NCI-H2171 (cell line): ENCODE measurements at regions not wholly inside any gene's neighbourhood (a gene's known extent, or its start where the extent isn't known, plus 50 kb on each side); places are given as distances from the start of the nearest gene placed in this dataset.

Experiments
- DNase-seq: peaks from one replicate; lab custom pipeline; 2025; lab: John Stamatoyannopoulos, UW

- no peak for DNase-seq
These were observed 407.8 kb upstream of the SGCD start for GRCh38 chr5:155919126-155919525.

DNA sequence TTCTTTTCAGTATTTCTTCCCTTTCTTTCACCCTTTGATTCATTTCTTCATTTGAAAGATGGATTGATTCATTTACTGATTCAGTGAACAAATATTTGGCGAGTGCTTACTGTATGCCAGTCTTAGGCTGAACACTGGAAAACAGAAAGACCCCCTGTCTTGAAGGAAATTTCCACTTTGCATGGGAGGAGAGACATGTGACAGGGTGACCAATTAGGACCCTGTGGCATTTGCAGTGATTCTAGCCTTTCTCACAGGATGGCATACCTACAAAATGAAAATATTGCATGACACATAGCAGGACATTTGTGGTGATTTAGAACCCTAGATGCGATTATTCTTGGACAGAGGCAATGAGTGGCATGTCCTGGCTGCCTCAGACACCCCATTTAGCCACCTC lies 407.2 kb upstream of the SGCD start:
- DNase-seq: no peak

- DNase-seq: no peak
These were observed 405.3 kb upstream of the SGCD start for GRCh38 chr5:155921621-155922020.

DNA sequence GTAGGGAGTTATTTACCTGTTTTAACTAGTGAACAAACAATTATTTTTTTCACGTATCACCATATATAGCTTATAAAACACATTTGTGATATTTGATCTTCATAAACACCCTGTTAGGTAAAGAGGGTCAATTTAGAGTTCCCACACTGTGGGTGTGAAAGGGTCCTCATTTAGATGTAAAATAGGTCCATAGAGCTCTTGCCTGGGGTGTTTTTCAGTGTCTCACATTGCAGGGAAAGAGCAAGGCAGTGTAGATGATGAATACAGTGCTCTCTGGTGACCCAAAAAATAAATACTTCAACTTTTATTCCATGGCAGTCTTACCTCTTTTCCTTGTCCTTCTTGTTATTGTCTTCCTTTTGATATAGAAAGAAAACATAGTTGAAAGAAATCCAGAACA lies 403.2 kb upstream of the SGCD start:
- no peak for DNase-seq

DNA sequence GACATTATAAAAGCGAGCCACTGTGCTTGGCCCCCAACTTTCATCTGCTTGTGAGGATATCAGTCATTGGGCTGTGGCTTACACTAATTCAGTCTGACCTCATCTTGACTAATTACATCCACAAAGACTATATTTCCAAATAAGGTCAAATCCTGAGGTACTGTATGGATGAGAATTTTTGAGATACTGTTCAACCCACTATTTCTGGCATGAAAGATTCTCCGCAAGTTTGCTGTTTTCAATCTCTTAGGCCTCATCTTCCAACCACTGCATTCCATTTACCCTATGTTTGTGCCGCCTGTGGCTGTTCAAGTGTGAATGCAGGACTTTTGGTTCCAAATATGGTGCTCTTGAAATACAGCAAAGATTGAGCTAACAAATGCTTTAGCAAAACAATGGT lies 400.9 kb upstream of the SGCD start:
- DNase-seq: no peak

DNA sequence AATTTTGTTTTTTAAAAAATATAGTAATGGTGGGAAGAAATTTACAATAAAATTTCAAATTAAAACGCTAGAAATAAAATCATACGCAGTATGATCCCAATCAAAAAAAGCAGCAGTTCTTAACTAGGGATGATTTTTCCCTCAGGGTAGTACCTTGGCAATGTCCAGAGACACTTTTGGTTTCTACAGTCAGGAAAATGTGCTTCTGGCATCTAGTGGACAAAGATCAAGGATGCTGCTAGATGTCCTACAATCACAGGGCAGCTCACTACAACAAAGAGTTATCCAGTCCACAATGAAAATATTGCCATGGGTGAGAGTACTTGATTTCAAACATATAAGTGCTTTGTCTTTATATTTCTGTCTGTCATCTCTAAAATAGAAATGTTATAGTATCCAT lies 400.2 kb upstream of the SGCD start:
- DNase-seq: no peak

- no peak for DNase-seq
These were observed 397.9 kb upstream of the SGCD start for GRCh38 chr5:155929112-155929511.

DNA sequence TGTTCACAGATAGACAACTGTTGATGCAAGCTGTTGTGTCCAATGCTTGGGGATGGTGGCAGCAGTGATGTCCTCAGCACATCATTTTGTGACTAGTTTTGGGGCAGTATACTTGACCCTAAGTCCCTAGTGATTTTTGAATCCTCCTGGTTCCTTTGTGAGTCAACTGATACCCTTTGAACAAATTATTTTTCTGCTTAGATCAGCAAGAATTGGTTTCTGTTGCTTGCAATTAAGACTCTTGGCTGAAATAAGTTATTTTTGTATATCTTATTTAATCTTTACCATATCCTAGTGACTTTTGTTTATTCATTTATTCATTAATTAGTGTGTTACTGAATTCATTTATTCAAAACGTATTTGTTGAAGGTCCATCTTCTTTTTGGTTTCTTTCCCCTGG lies 392.0 kb upstream of the SGCD start:
- no peak for DNase-seq

DNA sequence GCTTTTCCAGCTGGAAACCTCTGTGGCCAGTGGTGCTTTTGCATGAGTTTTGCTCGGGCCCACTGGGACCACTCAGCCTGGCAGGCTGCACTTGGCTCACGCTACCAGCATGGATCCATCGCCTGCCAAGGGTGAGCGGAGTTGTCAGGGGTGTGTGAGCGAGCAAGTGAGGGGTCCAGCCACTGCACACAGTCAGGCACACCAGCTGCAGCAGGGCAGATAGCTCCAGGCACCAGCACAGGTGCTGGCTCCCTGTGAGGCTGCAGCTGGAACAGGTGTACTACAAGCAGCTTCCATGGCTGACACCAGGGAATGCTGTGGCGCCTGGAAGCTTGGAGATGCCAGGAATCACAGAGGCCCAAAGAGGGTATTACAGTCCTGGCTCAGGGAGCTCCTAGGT lies 391.2 kb upstream of the SGCD start:
- no peak for DNase-seq

DNA sequence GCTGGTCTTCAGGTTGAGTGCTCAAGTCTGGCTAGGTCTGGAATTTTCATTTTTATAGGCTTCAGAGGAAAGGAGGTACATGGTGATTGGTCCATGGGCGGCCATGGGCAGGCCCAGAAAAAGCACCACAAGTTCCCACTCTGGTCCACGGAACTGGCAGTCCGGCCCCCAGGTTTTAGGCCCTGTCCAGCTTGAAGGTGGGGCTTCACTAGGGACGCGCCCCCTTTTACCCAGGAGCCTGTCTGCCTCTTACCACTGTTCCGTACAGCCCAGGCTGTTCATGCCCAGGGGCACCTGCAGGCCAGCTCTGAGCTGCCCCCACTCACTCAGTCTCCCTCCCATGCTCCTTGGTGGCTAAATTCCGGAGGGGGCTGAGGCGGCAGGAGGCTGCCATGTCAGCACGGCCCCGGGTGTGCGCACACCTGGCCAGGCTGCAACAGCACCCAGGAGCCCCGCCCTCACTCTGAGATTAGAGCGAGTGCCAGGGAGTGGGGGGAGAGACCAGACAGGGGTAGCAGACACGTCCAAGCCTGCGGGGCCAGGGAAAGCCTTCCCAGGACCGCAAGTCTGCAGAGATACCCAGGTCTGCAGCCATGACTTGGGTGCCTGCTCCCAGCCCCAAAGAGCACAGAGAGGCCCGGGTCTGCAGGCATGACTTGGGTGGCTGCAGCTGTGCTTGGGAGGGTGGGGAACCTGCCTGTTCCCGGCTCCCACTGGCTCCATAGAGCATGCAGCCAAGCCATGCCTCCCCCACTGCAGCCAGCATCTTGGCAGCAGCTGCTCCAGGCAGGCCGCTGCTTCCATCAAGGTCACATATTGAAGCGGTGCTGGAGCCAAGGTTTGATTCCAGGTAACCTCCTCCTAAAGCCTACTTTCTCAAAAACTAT lies 390.2 kb upstream of the SGCD start:
- DNase-seq: no peak

GRCh38 chr5:155938051-155938450 lies 388.9 kb upstream of the SGCD start:
- no peak for DNase-seq

GRCh38 chr5:155941340-155941739 lies 385.6 kb upstream of the SGCD start:
- DNase-seq: no peak

- DNase-seq: no peak
These were observed 383.2 kb upstream of the SGCD start for GRCh38 chr5:155943516-155944407.

DNA sequence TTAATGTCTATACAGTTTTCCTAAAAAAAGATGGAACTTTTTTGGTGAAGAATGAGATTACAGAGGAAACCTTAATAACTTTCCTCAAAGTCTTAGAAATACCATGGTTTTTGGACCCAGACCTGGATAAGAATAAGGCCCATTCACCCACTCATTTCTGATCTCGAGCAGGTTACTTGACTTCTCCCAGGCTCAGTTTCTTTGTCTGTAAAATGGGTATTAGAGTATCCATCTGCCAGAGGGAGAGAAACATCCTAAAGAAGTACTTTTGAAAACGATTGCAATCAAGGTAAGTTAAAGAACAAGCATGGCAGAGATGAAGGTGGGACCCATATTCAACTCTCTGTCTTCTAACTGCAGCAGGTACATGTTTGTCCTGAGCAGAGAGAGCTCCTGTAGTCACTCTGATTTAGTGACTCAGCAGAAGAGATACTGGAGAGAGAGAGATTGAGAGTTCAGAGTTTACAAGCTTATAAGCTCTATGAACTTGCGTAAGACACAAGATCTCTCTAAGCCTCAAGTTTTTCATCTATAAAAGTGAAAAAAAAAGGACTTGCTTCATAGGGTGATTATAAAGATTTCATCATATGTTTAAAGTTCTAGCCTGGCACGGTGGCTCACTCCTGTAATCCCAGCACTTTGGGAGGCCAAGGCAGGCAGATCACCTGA lies 379.4 kb upstream of the SGCD start:
- no peak for DNase-seq

DNA sequence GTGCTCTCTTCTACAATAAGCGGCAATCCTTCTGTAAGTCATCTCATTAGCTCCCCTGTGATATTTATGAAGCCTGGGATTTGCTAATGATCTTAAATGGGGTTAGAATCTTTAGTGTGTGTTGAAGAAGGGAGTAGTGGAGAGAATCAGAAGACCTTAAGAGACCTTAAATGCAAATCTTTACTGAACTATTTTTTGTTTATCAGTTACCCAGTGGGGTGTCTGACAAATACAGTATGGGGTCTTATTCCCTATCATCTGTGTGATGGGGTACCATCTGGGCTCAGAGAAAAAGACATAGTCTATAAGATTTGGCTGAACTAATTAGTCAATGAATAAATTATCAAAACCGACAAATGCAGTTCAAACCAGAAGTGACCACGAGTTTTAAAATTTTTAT lies 378.4 kb upstream of the SGCD start:
- no peak for DNase-seq

DNA sequence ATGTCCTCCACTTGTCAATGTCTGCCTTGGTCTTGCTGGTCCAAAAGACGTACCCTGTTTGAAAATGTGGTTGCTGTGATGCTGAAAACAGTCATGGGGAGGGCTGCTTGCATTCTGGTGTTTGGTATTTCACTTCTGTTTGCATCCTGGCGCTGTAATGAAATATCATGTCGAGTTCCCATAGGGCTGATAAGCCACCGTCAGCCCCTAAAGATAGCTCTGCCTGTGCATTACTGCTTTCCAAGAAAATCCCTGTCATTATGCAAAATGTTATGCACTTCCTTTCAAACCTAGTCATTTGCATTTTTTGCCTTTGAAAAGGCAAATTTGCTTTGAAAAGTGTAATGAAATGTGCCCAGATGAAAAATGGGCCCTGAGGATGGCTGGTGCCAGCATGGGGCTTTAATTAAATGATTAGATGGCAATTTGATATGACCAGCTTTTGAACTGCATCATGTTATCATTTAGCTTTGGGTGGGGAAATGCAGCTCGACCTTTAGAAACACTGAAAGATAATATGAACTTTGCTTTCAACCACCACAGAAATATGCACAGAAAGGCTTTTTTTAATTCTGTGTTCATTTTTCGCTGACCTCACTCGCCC lies 374.4 kb upstream of the SGCD start:
- DNase-seq: no peak

- DNase-seq: no peak
These were observed 373.6 kb upstream of the SGCD start for GRCh38 chr5:155953335-155953734.

GRCh38 chr5:155954701-155955445 lies 372.1 kb upstream of the SGCD start:
- DNase-seq: no peak

DNA sequence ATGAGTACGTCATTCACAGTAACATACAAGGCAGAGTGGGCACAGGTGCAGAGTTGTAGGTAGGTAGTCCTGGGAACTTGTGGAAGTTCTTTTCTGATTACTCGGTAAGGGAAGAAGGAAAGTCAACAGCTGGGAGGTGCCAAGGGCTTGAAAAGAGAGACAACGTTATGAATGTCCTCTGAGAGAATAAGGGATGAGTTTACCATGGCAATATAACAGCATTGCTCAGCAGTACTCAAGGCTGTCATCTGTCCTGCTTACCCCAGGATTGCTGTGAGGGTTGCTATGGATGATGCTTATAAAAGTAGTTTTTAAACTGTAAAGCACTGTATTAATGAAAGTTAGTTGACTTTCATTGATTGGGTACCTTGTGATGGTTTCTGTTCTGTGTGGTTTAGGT lies 369.1 kb upstream of the SGCD start:
- DNase-seq: no peak

DNA sequence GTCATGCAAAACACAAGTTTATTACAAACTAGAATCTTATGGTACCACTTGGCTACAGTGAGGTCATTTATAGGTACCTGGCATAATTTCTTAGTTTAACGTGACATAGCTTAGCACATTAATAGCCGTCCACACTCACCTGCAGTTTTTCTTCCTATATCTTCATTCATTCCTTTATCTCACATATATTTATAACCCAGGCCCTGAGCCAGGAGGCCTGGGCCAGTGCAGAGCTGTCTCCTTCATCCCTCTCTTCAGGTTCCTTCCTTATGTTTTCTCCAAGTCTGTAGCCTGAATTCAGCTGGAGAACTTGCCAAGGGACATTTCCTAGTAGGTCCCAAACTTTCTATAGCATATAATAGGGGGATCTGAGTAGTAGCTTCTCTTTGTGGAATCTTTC lies 367.9 kb upstream of the SGCD start:
- DNase-seq: no peak

DNA sequence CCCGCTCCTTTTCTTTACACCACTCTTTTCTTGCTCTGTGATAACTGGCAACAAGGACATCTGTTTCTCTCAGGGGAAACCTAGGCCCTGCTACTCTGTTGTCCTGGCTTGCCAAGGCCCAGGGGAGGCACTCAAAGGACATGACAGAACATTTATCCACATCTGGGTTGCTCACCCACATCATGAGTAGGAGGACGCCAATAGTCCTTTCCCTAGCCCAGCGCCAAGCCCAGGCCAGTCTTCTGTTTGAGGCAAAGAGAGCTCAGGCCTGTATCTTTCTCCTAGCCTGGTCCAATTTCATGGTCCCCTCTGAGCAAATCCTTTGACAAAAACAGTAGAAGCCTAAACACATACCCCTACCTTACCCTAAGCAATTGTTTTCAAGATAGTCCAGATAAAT lies 366.8 kb upstream of the SGCD start:
- no peak for DNase-seq

DNA sequence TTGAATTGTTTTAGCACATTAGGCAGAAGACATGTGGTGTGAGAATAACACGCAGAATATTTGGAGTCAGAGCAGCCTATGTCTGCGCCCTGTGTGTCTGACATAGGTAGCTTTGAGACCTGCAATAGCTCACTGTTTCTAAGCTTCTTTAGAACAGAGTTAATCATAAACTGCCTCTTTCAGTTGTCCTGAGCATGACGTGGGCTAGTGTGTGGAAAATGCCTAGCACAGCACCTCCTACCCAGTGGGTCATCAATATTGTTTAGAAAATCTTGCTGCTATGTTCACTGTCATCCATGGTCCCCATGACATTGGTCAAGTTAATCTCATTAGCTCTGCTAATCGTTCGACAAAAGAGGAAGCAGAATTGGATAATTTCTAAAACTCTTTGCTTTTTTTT lies 357.4 kb upstream of the SGCD start:
- no peak for DNase-seq
